ENCODE measurements at regions not wholly inside any gene's neighbourhood (a gene's known extent, or its start where the extent isn't known, plus 50 kb on each side); places are given as distances from the start of the nearest gene placed in this dataset.

DNA sequence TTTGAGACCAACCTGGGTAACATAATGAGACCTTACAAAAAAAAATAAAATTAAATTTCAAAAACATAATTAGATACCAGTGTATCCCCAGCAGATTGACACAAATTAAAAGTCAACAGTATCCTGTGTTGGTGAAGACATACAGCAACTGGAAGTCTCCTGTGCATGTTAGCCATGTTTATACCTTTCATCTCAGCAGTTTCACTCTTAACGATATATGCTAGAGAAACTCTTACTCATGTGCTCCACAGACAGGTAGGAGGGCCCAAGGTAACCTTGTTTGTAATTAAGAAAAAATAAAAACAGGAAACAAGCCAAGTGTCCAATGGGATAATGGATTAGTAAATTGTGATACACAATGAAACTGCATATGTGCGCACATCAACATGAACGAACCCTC is 50.1 kb upstream of the N4BP3 start:
- H3K27ac ChIP-seq (ENCODE audit: low read length) = no peak overlapping the region
- H3K4me3 ChIP-seq (ENCODE audit: low read depth in 2 of 2, low read length in 2 of 2) = no peak overlapping the region
- ChIA-PET POLR2A (no interaction called here), CTCF (no interaction called here)
- ATAC-seq = no peak
- intact Hi-C loops (cut with micrococcal nuclease; ENCODE audit: unreplicated experiment) = loop anchor here (5.0 kb wide), 1 partner anchor 81 kb away; no protein-coding TSS in a partner anchor
- BruUV-seq (replicated peaks) = no TSS peak
- in situ Hi-C loops (cut with HindIII; ENCODE audit: low pct_unique_long_range_greater_than_20kb, low sequenced_read_pairs) = no loop called here
- H3K36me3 ChIP-seq (ENCODE audit: control insufficient read depth, insufficient read depth, low read length) = no peaks in the 10 kb centered on the region
- no peak for TF ChIP-seq POLR2AphosphoS5 (IDR thresholded peaks at IDR 0.05; ENCODE audit: low read depth, low read length)
- no peak for DNase-seq (ENCODE audit: low read depth, low spot score)
- no peaks in the 10 kb centered on the region for H3K9me3 ChIP-seq (ENCODE audit: control insufficient read depth, insufficient read depth, low read depth, low read length)
- no peaks in the 10 kb centered on the region for H3K4me1 ChIP-seq (ENCODE audit: control insufficient read depth, insufficient read depth, low read length)
- peaks cover 2% of the 10 kb centered on the region; the same call in 1 of the 2 replicates for H3K27me3 ChIP-seq (ENCODE audit: control insufficient read depth, insufficient read depth, low read length)

DNA sequence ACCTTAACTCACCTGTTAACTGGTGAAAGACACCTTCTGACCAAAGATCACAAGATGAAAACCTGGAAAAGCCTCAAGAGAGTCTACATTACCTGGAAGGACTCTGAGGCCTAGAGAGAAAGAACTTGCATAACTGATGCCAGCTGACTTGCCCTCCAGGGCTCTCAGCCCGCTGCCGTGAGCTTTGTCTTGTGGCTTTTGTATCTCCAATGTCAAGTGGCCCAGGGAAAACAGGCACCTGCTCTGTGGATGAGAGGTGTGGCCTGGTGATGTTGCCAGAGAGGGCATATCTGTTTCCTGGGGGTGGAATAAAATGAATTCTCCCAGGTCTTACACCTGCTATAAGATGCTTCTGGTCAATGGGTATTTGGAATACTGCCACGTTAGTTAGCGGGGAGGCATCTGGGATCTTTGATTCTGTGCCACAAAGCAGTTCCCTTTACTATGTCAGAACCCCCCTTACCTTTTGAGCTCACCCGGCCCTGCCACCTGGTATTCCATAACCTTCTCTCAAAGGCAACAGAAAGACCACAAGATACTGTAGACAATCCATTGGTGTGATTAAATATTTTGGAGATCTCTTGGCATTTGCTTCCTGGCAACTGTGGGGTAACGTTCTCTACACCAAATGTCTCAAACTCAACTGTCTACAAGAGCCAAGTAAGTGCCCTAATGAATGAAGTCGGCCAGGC is 54.9 kb upstream of the N4BP3 start:
- H3K4me3 ChIP-seq (ENCODE audit: low read depth in 2 of 2, low read length in 2 of 2) = no peak overlapping the region
- no peaks in the 10 kb centered on the region for H3K36me3 ChIP-seq (ENCODE audit: control insufficient read depth, insufficient read depth, low read length)
- ChIA-PET CTCF (no interaction called here), POLR2A (interaction anchor here (0.5 kb wide), 1 partner anchor 42 kb away, joined by 7 read pairs; no protein-coding TSS in a partner anchor)
- no peak for ATAC-seq
- DNase-seq (ENCODE audit: low read depth, low spot score) = no peak
- H3K9me3 ChIP-seq (ENCODE audit: control insufficient read depth, insufficient read depth, low read depth, low read length) = no peaks in the 10 kb centered on the region
- peaks cover 3% of the 10 kb centered on the region; the same call in 1 of the 2 replicates for H3K27me3 ChIP-seq (ENCODE audit: control insufficient read depth, insufficient read depth, low read length)
- H3K4me1 ChIP-seq (ENCODE audit: control insufficient read depth, insufficient read depth, low read length) = no peaks in the 10 kb centered on the region
- in situ Hi-C loops (cut with HindIII; ENCODE audit: low pct_unique_long_range_greater_than_20kb, low sequenced_read_pairs) = no loop called here
- intact Hi-C loops (cut with micrococcal nuclease; ENCODE audit: unreplicated experiment) = no loop called here
- no peak overlapping the region for H3K27ac ChIP-seq (ENCODE audit: low read length)
- TF ChIP-seq, protein P1, sequence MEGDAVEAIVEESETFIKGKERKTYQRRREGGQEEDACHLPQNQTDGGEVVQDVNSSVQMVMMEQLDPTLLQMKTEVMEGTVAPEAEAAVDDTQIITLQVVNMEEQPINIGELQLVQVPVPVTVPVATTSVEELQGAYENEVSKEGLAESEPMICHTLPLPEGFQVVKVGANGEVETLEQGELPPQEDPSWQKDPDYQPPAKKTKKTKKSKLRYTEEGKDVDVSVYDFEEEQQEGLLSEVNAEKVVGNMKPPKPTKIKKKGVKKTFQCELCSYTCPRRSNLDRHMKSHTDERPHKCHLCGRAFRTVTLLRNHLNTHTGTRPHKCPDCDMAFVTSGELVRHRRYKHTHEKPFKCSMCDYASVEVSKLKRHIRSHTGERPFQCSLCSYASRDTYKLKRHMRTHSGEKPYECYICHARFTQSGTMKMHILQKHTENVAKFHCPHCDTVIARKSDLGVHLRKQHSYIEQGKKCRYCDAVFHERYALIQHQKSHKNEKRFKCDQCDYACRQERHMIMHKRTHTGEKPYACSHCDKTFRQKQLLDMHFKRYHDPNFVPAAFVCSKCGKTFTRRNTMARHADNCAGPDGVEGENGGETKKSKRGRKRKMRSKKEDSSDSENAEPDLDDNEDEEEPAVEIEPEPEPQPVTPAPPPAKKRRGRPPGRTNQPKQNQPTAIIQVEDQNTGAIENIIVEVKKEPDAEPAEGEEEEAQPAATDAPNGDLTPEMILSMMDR (IDR thresholded peaks at IDR 0.05) = no peak
- TF ChIP-seq, protein P2, sequence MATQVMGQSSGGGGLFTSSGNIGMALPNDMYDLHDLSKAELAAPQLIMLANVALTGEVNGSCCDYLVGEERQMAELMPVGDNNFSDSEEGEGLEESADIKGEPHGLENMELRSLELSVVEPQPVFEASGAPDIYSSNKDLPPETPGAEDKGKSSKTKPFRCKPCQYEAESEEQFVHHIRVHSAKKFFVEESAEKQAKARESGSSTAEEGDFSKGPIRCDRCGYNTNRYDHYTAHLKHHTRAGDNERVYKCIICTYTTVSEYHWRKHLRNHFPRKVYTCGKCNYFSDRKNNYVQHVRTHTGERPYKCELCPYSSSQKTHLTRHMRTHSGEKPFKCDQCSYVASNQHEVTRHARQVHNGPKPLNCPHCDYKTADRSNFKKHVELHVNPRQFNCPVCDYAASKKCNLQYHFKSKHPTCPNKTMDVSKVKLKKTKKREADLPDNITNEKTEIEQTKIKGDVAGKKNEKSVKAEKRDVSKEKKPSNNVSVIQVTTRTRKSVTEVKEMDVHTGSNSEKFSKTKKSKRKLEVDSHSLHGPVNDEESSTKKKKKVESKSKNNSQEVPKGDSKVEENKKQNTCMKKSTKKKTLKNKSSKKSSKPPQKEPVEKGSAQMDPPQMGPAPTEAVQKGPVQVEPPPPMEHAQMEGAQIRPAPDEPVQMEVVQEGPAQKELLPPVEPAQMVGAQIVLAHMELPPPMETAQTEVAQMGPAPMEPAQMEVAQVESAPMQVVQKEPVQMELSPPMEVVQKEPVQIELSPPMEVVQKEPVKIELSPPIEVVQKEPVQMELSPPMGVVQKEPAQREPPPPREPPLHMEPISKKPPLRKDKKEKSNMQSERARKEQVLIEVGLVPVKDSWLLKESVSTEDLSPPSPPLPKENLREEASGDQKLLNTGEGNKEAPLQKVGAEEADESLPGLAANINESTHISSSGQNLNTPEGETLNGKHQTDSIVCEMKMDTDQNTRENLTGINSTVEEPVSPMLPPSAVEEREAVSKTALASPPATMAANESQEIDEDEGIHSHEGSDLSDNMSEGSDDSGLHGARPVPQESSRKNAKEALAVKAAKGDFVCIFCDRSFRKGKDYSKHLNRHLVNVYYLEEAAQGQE (IDR thresholded peaks at IDR 0.05; ENCODE audit: insufficient read depth in 1 of 2, low read depth in 2 of 2, low read length in 1 of 2) = no peak
- no peak for TF ChIP-seq SIN3A (IDR thresholded peaks at IDR 0.05; ENCODE audit: borderline replicate concordance, insufficient read depth, low read depth, low read length)
- TF ChIP-seq POLR2AphosphoS5 (IDR thresholded peaks at IDR 0.05; ENCODE audit: low read depth, low read length) = no peak
- no peak for TF ChIP-seq TCF7L2 (IDR thresholded peaks at IDR 0.05; ENCODE audit: low read depth, low read length)
- BruUV-seq (replicated peaks) = no TSS peak

DNA sequence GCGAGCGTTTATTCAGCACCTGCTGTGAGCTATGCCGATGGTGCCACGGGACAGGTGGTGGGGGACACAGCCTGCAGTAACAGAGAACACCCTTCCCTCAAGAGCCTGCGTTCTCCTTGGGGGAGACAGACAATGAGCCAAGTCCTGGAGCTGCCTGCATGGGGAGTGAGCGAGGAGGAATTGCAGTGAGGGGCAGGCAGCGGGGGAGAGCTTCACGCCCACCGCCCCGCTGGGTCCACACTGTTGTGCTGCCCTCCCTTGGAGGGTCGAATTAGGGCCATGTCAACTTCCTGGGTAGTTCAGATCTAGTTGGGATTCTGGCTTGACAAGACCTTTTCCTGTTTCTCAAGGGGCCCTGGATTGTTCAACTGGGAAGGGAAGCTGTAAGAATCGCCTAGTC is 55.5 kb upstream of the N4BP3 start:
- ATAC-seq (no peak), DNase-seq (ENCODE audit: low read depth, low spot score) (no peak)
- in situ Hi-C loops (cut with HindIII; ENCODE audit: low pct_unique_long_range_greater_than_20kb, low sequenced_read_pairs) (no loop called here), intact Hi-C loops (cut with micrococcal nuclease; ENCODE audit: unreplicated experiment) (no loop called here)
- Histone ChIP-seq H3K36me3 (ENCODE audit: control insufficient read depth, insufficient read depth, low read length) (no peaks in the 10 kb centered on the region), H3K4me1 (ENCODE audit: control insufficient read depth, insufficient read depth, low read length) (no peaks in the 10 kb centered on the region), H3K27me3 (ENCODE audit: control insufficient read depth, insufficient read depth, low read length) (peaks cover 3% of the 10 kb centered on the region; the same call in 1 of the 2 replicates), H3K9me3 (ENCODE audit: control insufficient read depth, insufficient read depth, low read depth, low read length) (no peaks in the 10 kb centered on the region), H3K4me3 (ENCODE audit: low read depth in 2 of 2, low read length in 2 of 2) (no peak overlapping the region), H3K27ac (ENCODE audit: low read length) (no peak overlapping the region)
- ChIA-PET CTCF (no interaction called here), POLR2A (no interaction called here)
- TF ChIP-seq, protein P1 (IDR thresholded peaks at IDR 0.05) = no peak
- TF ChIP-seq, protein P2 (IDR thresholded peaks at IDR 0.05; ENCODE audit: insufficient read depth in 1 of 2, low read depth in 2 of 2, low read length in 1 of 2) = no peak
- TF ChIP-seq SIN3A (IDR thresholded peaks at IDR 0.05; ENCODE audit: borderline replicate concordance, insufficient read depth, low read depth, low read length) (no peak), TCF7L2 (IDR thresholded peaks at IDR 0.05; ENCODE audit: low read depth, low read length) (no peak), POLR2AphosphoS5 (IDR thresholded peaks at IDR 0.05; ENCODE audit: low read depth, low read length) (no peak)
- no TSS peak for BruUV-seq (replicated peaks)

Data from Panc1 (cell line).